ENCODE measurements at regions not wholly inside any gene's neighbourhood (a gene's known extent, or its start where the extent isn't known, plus 50 kb on each side); places are given as distances from the start of the nearest gene placed in this dataset.

- DNase-seq, result no peak
These were observed 217.1 kb upstream of the MAN1A1 start for GRCh38 chr6:119566546-119567260.

- no peak for DNase-seq
These were observed 216.3 kb upstream of the MAN1A1 start for GRCh38 chr6:119565893-119566292.

- no peak for DNase-seq
These were observed 212.6 kb upstream of the MAN1A1 start for GRCh38 chr6:119562168-119562567.

- no peak for DNase-seq
These were observed 210.0 kb upstream of the MAN1A1 start for GRCh38 chr6:119559586-119559985.

GRCh38 chr6:119557239-119557638 lies 207.7 kb upstream of the MAN1A1 start:
- no peak for DNase-seq

GRCh38 chr6:119552021-119552420 lies 202.5 kb upstream of the MAN1A1 start:
- no peak for DNase-seq

GRCh38 chr6:119547024-119547423 lies 197.5 kb upstream of the MAN1A1 start:
- DNase-seq, result no peak

- DNase-seq, result no peak
These were observed 195.7 kb upstream of the MAN1A1 start for GRCh38 chr6:119545245-119545644.

- DNase-seq, result no peak
These were observed 195.0 kb upstream of the MAN1A1 start for GRCh38 chr6:119544325-119545175.

- no peak for DNase-seq
These were observed 193.8 kb upstream of the MAN1A1 start for GRCh38 chr6:119543332-119543731.

- no peak for DNase-seq
These were observed 192.5 kb upstream of the MAN1A1 start for GRCh38 chr6:119542037-119542436.

GRCh38 chr6:119541132-119541905 lies 191.8 kb upstream of the MAN1A1 start:
- no peak for DNase-seq

- DNase-seq, result no peak
These were observed 190.9 kb upstream of the MAN1A1 start for GRCh38 chr6:119540417-119540816.

GRCh38 chr6:119539066-119539746 lies 189.6 kb upstream of the MAN1A1 start:
- no peak for DNase-seq

- DNase-seq, result no peak
These were observed 187.1 kb upstream of the MAN1A1 start for GRCh38 chr6:119536666-119537065.

GRCh38 chr6:119535332-119535731 lies 185.8 kb upstream of the MAN1A1 start:
- no peak for DNase-seq

GRCh38 chr6:119533603-119534279 lies 184.2 kb upstream of the MAN1A1 start:
- no peak for DNase-seq

GRCh38 chr6:119527231-119527578 lies 177.6 kb upstream of the MAN1A1 start:
- no peak for DNase-seq

- no peak for DNase-seq
These were observed 177.1 kb upstream of the MAN1A1 start for GRCh38 chr6:119526561-119527230.

GRCh38 chr6:119524410-119524809 lies 174.8 kb upstream of the MAN1A1 start:
- no peak for DNase-seq

GRCh38 chr6:119523556-119523955 lies 174.0 kb upstream of the MAN1A1 start:
- no peak for DNase-seq

GRCh38 chr6:119521251-119521650 lies 171.7 kb upstream of the MAN1A1 start:
- DNase-seq, result no peak

All from CD4-positive, alpha-beta T cell treated with Interleukin-10 for 1 hour (primary cell).